ENCODE measurements at regions not wholly inside any gene's neighbourhood (a gene's known extent, or its start where the extent isn't known, plus 50 kb on each side); places are given as distances from the start of the nearest gene placed in this dataset.
"Not testable (repeated sequence)": the region's sequence is repeated elsewhere in the genome, so short reads cannot be mapped to it uniquely, and the experiment has no call there.

DNA sequence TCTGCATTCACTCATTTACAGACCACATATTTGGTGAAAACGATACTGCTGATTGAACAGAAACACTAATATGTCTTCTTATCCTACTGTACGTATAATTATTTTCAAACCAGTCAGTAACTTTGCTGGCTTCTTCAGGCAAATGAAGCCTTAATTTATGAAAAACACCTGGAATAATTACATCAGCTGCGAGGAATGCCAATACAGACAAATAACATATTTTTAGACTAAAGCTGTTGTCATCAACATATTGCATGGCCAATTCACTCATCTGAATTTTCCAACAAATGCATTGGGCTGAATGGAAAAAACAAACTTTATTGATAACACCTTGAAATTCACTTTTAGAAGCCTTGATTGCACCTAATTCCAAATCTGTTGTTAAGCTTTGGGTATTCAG, 165.9 kb downstream of the HLX start:
- Histone ChIP-seq H3K36me3 (no peaks in the 10 kb centered on the region), H3K4me1 (peaks cover 5% of the 10 kb centered on the region), H3K9me3 (no peaks in the 10 kb centered on the region), H3K27me3 (no peaks in the 10 kb centered on the region), H3K4me3 (ENCODE audit: low read depth, low read length) (no peak overlapping the region)
- DNase-seq: no peak
- TF ChIP-seq, protein P1, sequence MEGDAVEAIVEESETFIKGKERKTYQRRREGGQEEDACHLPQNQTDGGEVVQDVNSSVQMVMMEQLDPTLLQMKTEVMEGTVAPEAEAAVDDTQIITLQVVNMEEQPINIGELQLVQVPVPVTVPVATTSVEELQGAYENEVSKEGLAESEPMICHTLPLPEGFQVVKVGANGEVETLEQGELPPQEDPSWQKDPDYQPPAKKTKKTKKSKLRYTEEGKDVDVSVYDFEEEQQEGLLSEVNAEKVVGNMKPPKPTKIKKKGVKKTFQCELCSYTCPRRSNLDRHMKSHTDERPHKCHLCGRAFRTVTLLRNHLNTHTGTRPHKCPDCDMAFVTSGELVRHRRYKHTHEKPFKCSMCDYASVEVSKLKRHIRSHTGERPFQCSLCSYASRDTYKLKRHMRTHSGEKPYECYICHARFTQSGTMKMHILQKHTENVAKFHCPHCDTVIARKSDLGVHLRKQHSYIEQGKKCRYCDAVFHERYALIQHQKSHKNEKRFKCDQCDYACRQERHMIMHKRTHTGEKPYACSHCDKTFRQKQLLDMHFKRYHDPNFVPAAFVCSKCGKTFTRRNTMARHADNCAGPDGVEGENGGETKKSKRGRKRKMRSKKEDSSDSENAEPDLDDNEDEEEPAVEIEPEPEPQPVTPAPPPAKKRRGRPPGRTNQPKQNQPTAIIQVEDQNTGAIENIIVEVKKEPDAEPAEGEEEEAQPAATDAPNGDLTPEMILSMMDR (IDR thresholded peaks at IDR 0.05; ENCODE audit: low read depth, low read length): no peak

DNA sequence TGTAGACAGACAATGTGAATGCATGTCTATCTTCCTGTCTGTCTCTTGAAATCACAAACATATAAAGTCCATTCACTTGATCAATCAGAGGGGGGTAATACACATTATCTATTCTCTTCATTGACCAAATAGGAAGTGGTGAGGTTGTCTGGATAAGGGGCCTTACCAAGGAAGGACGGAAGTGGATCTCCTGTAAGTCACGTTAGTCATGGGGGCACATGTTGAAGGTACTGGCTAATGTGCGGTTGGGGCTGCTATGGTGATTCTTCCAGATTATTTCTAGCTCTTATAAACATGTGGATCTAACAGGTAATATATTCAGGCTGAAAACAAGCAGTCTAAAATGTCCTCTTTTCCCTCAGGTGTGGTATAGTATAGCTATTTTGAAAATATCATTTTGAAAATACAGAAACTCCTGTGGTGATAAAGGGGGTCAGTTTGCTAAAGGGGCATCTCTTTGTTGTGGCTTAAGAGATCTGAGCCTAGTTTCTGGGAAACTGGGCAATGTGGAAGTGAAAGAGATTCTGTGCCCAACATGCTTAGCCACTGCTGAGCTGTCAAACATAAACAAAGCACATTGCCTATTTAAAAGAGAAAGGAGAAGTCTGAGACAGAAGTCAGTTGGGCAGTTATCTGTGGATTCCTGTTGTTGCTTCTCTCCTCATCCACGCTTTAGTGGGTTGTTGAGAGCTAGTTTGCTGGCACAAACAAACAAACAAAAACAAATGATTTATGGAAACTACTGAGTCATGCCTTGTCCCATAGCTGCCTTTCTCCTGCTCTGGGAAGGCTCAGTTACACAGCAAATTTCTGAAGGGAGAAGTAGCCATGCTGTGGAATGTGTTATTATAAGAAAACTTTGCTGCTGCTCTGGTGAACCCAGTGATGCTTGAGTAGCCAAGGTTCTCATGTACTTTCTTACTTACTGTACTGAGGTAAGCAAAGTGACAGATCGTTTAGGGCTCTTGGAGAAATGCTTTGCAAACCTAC, 166.9 kb downstream of the HLX start:
- Histone ChIP-seq H3K4me1 (no peaks in the 10 kb centered on the region), H3K36me3 (no peaks in the 10 kb centered on the region), H3K27me3 (no peaks in the 10 kb centered on the region), H3K4me3 (ENCODE audit: low read depth, low read length) (no peak overlapping the region), H3K9me3 (no peaks in the 10 kb centered on the region)
- DNase-seq: no peak
- TF ChIP-seq, protein P1 (IDR thresholded peaks at IDR 0.05; ENCODE audit: low read depth, low read length): no peak

DNA sequence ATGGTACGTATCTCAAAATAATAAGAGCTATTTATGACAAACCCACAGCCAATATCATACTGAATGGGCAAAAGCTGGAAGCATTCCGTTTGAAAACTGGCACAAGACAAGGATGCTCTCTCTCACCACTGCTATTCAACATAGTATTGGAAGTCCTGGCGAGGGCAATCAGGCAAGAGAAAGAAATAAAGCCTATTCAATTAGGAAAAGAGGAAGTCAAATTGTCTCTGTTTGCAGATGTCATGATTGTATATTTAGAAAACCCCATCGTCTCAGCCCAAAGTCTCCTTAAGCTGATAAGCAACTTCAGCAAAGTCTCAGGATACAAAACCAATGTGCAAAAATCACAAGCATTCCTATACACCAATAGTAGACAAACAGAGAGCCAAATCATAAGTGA, 172.1 kb downstream of the HLX start:
- H3K27me3 ChIP-seq; H3K4me3 ChIP-seq (ENCODE audit: low read depth, low read length); H3K9me3 ChIP-seq; DNase-seq; H3K4me1 ChIP-seq; H3K36me3 ChIP-seq: not testable (repeated sequence)

DNA sequence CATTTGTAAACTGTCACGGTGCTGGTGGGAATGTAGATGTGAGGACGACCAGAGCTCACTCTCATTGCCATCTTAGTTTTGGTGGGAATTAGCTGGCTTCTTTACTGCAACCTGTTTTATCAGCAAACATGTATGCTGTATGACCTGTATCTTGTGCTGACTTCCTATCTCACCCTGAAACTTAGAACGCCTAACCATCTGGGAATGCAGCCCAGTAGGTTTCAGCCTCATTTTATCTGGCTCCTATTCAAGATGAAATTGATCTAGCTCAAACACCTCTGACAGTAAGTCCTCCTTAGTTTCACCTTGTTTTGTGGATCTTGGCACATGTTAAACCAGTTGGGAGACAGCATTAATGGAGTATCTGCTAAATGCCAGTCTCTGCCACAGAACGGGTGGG, 174.6 kb downstream of the HLX start:
- Histone ChIP-seq H3K27me3 (no peaks in the 10 kb centered on the region), H3K36me3 (no peaks in the 10 kb centered on the region), H3K9me3 (no peaks in the 10 kb centered on the region), H3K4me1 (no peaks in the 10 kb centered on the region), H3K4me3 (ENCODE audit: low read depth, low read length) (no peak overlapping the region)
- TF ChIP-seq, protein P1 (IDR thresholded peaks at IDR 0.05; ENCODE audit: low read depth, low read length): no peak
- DNase-seq: no peak

DNA sequence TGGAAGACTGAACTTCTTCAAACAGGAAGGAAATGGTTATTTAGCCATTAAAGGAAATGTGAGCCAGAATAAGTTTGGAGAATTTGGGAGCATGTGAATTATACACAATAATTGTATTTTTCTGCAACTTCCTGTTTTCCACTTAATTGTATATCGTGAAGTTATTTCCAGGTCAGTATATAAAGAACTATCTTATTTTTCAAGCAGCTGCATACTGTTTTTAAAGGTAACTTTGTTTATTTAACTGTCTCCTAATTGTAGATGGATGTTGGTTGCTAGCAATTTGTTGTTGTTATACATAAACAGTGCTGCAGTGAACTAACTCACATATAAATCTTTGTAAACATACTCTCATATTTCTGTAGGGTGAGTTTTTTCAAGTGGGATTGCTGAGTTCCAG, 180.3 kb downstream of the HLX start:
- Histone ChIP-seq H3K4me1 (no peaks in the 10 kb centered on the region), H3K36me3 (no peaks in the 10 kb centered on the region), H3K4me3 (ENCODE audit: low read depth, low read length) (no peak overlapping the region), H3K27me3 (no peaks in the 10 kb centered on the region), H3K9me3 (no peaks in the 10 kb centered on the region)
- TF ChIP-seq, protein P1 (IDR thresholded peaks at IDR 0.05; ENCODE audit: low read depth, low read length): no peak
- DNase-seq: no peak

DNA sequence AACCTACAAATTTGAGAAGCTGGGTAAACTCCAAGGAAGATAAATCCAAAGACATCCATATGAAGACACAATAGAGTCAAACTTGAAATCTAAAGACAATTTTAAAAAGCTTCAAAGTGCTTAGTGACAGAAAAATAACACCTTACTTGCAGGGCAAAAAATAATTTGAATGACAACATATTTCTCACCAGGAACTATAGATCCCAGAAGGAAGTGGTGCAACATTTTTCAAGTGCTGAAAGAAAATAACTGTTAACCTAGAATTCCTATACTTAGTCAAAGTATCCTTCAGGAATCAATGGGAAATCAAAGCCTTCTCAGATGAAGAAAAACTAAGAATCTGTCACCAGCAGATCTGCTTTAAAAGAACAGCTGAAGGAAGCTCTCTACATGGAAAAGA, 184.4 kb downstream of the HLX start:
- no peaks in the 10 kb centered on the region for H3K27me3 ChIP-seq
- TF ChIP-seq, protein P1 (IDR thresholded peaks at IDR 0.05; ENCODE audit: low read depth, low read length): no peak
- H3K4me1 ChIP-seq: no peaks in the 10 kb centered on the region
- H3K9me3 ChIP-seq: no peaks in the 10 kb centered on the region
- no peaks in the 10 kb centered on the region for H3K36me3 ChIP-seq
- no peak overlapping the region for H3K4me3 ChIP-seq (ENCODE audit: low read depth, low read length)
- no peak for DNase-seq
